Fibroblast of lung (primary cell): ENCODE measurements at regions not wholly inside any gene's neighbourhood (a gene's known extent, or its start where the extent isn't known, plus 50 kb on each side); places are given as distances from the start of the nearest gene placed in this dataset.

ENCODE experiments used
- CTCF ChIP-seq, 2 donors: IDR thresholded peaks in 1 of 2; conservative IDR thresholded peaks in 1 of 2; 1 replicate in 1 of 2; 2 replicates in 1 of 2; pipeline ENCODE4 v1.5.1; 2011 to 2012; ENCODE audit warnings: low read length in 2 of 2, control low read depth in 1 of 2, inconsistent platforms in 1 of 2, low read depth in 1 of 2, mild to moderate bottlenecking in 1 of 2
- EZH2 ChIP-seq: IDR thresholded peaks from 2 replicates; pipeline ENCODE4 v1.5.1; 2012; ENCODE audit warnings: low read length, control low read depth, mild to moderate bottlenecking; ENCODE audit errors: missing control alignments

DNA sequence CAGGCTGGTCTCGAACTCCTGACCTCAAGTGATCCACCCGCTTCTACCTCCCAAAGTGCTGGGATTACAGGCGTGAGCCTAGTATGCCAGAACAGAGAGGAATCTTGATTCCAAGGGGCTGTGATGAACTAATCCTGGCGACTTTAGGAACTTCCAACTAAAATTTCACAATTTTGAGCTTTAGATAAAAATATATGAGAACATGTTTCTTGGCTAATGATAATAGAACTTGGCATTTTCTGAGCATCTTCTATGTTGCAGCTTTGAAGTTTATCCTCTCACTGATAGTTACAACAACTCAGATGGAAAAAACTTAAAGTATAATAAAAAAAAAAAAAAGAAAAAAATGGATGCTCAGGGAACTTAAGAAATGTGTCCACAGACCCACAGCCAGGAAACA lies 69.8 kb upstream of the WSCD1 start:
- TF ChIP-seq CTCF (conservative IDR thresholded peaks at IDR 0.05 in 1 of 2, IDR thresholded peaks at IDR 0.05 in 1 of 2; ENCODE audit: low read depth in 1 of 2, low read length in 2 of 2) (no peak), EZH2 (no peak)
